Activated gamma-delta T cell treated with Interleukin-2 at 50 U/mL for 16 hours (primary cell): ENCODE measurements at regions not wholly inside any gene's neighbourhood (a gene's known extent, or its start where the extent isn't known, plus 50 kb on each side); places are given as distances from the start of the nearest gene placed in this dataset.

Source experiments
- DNase-seq: peaks from one replicate; pipeline ENCODE4 v3.0.0-alpha.2; 2020

GRCh38 chr15:39161096-39161495 lies 419.8 kb upstream of the THBS1 start:
- DNase-seq = no peak

GRCh38 chr15:39165020-39165706 lies 415.7 kb upstream of the THBS1 start:
- DNase-seq = no peak

- no peak for DNase-seq
These were observed 413.5 kb upstream of the THBS1 start for GRCh38 chr15:39167164-39168058.

- no peak for DNase-seq
These were observed 408.9 kb upstream of the THBS1 start for GRCh38 chr15:39171944-39172368.

GRCh38 chr15:39172380-39173281 lies 408.2 kb upstream of the THBS1 start:
- DNase-seq = no peak

- no peak for DNase-seq
These were observed 407.5 kb upstream of the THBS1 start for GRCh38 chr15:39173426-39173825.

- DNase-seq = no peak
These were observed 406.5 kb upstream of the THBS1 start for GRCh38 chr15:39174332-39174731.

- no peak for DNase-seq
These were observed 404.8 kb upstream of the THBS1 start for GRCh38 chr15:39176030-39176429.

GRCh38 chr15:39177561-39177960 lies 403.3 kb upstream of the THBS1 start:
- DNase-seq = no peak

- no peak for DNase-seq
These were observed 400.8 kb upstream of the THBS1 start for GRCh38 chr15:39180030-39180429.

- no peak for DNase-seq
These were observed 400.4 kb upstream of the THBS1 start for GRCh38 chr15:39180483-39180933.

GRCh38 chr15:39181056-39181747 lies 399.7 kb upstream of the THBS1 start:
- DNase-seq = no peak

GRCh38 chr15:39181940-39182339 lies 398.9 kb upstream of the THBS1 start:
- DNase-seq = no peak

- DNase-seq = no peak
These were observed 397.6 kb upstream of the THBS1 start for GRCh38 chr15:39183164-39183881.

- no peak for DNase-seq
These were observed 396.0 kb upstream of the THBS1 start for GRCh38 chr15:39184701-39185390.

- DNase-seq = no peak
These were observed 392.6 kb upstream of the THBS1 start for GRCh38 chr15:39188314-39188713.

- no peak for DNase-seq
These were observed 391.9 kb upstream of the THBS1 start for GRCh38 chr15:39188930-39189329.

- no peak for DNase-seq
These were observed 389.0 kb upstream of the THBS1 start for GRCh38 chr15:39191871-39192291.

- no peak for DNase-seq
These were observed 388.5 kb upstream of the THBS1 start for GRCh38 chr15:39192351-39192750.

- no peak for DNase-seq
These were observed 387.8 kb upstream of the THBS1 start for GRCh38 chr15:39192979-39193560.

GRCh38 chr15:39193611-39194010 lies 387.3 kb upstream of the THBS1 start:
- DNase-seq = no peak
